PC-9 (cell line): ENCODE measurements at regions not wholly inside any gene's neighbourhood (a gene's known extent, or its start where the extent isn't known, plus 50 kb on each side); places are given as distances from the start of the nearest gene placed in this dataset.
"Not testable (repeated sequence)": the region's sequence is repeated elsewhere in the genome, so short reads cannot be mapped to it uniquely, and the experiment has no call there.

ENCODE experiments used
- BruUV-seq: library from RNA; stranded (reverse); fragments of 400-500 nt; replicated peaks from 2 replicates; lab custom pipeline; 2021; lab: Mats Ljungman, UMichigan
- CTCF ChIA-PET: fragments of 300-600 bp; sonication (Branson Sonifier 250); formaldehyde crosslinking; loops from one replicate; lab custom pipeline; 2022; ENCODE audit warnings: antibody characterized with exemption; lab: Charles Lee
- POLR2A ChIA-PET: fragments of 300-600 bp; sonication (Branson Sonifier 250); formaldehyde crosslinking; loops from one replicate; lab custom pipeline; 2022; ENCODE audit warnings: antibody characterized with exemption; ENCODE audit not compliant: unreplicated experiment; lab: Charles Lee
- DNase-seq, 2 experiments: peaks; one replicate each; pipeline versions ENCODE4 v3.0.0 to v3.0.0-alpha.2; 2015 to 2022; ENCODE audit warnings: mixed read lengths in 1 of 2
- H2AFZ ChIP-seq: fragments of 200-600 bp; sonication (generic); 2 replicates; pipeline ENCODE4 v1.8.1; 2017; ENCODE audit warnings: antibody characterized with exemption
- H3F3A ChIP-seq: fragments of 200-600 bp; sonication (generic); 2 replicates; pipeline ENCODE4 v1.8.1; 2017; ENCODE audit warnings: antibody characterized with exemption, mild to moderate bottlenecking, low read depth; ENCODE audit not compliant: insufficient read depth
- H3K27ac ChIP-seq: fragments of 200-600 bp; sonication (generic); 2 replicates; pipeline ENCODE4 v1.6.1; 2016; ENCODE audit warnings: mixed run types
- H3K27me3 ChIP-seq: fragments of 200-600 bp; sonication (generic); 2 replicates; pipeline ENCODE4 v1.6.1; 2016; ENCODE audit warnings: low read depth, mixed run types; ENCODE audit not compliant: insufficient read depth
- H3K36me3 ChIP-seq: fragments of 200-600 bp; sonication (generic); 2 replicates; pipeline ENCODE4 v1.6.1; 2016; ENCODE audit warnings: low read depth, mixed run types
- H3K4me1 ChIP-seq: fragments of 200-600 bp; sonication (generic); replicated peaks from 2 replicates; pipeline ENCODE4 v1.6.1; 2016; ENCODE audit warnings: mixed run types; ENCODE audit not compliant: insufficient read depth
- H3K4me2 ChIP-seq: fragments of 200-600 bp; sonication (generic); 2 replicates; pipeline ENCODE4 v1.6.1; 2017; ENCODE audit warnings: mixed run types
- H3K4me3 ChIP-seq: fragments of 200-600 bp; sonication (generic); 2 replicates; pipeline ENCODE4 v1.6.1; 2016; ENCODE audit warnings: mixed run types
- H3K79me2 ChIP-seq: fragments of 200-600 bp; sonication (generic); 2 replicates; pipeline ENCODE4 v1.6.1; 2017; ENCODE audit warnings: low read depth, mixed run types
- H3K9me2 ChIP-seq: fragments of 200-600 bp; sonication (generic); 2 replicates; pipeline ENCODE4 v1.8.1; 2017; ENCODE audit warnings: mild to moderate bottlenecking; ENCODE audit not compliant: insufficient read depth
- H3K9me3 ChIP-seq: fragments of 200-600 bp; sonication (generic); 2 replicates; pipeline ENCODE4 v1.8.1; 2016; ENCODE audit warnings: low read depth; ENCODE audit not compliant: insufficient read depth
- H4K20me1 ChIP-seq: fragments of 200-600 bp; sonication (generic); 2 replicates; pipeline ENCODE4 v1.8.1; 2017; ENCODE audit not compliant: insufficient read depth
- EZH2 ChIP-seq: fragments of 200-600 bp; sonication (generic); IDR thresholded peaks from 2 replicates; pipeline ENCODE4 v1.8.0; 2017; ENCODE audit warnings: antibody characterized with exemption, low read depth
- intact Hi-C: fragments of 100-400 bp; cut with micrococcal nuclease; formaldehyde crosslinking; loops from one replicate; pipeline ENCODE4 v1.10.0; 2022; ENCODE audit not compliant: unreplicated experiment
- TF ChIP-seq, protein P1 (sequence below): fragments of 200-600 bp; sonication (generic); conservative IDR thresholded peaks from 2 replicates; pipeline ENCODE4 v1.6.1; 2017; ENCODE audit warnings: mixed run types, antibody characterized with exemption, mild to moderate bottlenecking, moderate library complexity

DNA sequence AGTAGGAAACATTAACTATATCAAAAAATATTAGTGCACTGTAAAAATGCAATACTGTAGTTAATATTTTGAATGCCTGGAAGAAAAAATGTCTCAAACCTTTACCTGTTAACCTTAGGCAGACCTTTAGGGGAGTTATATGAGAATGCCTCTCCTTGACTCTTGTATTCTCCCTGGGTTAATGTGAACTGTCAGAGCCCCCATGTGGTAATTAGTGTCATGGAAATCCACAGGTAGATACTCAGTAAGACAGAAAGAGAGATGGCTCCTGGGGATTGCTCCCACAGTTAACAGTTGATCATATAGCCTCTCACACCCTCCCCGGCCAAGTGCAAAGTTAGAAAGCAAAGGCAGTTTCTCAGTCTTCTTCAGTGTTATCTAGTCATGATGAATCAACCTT lies 742.8 kb downstream of the NR2F1-AS1 start:
- POLR2A ChIA-PET = no interaction called here
- no peaks in the 10 kb centered on the region for H4K20me1 ChIP-seq
- intact Hi-C loops = no loop called here
- no peaks in the 10 kb centered on the region for H3K9me3 ChIP-seq
- no peaks in the 10 kb centered on the region for H3K36me3 ChIP-seq
- H3K4me3 ChIP-seq = no peak overlapping the region
- BruUV-seq = no TSS peak
- DNase-seq = no peak
- H3K4me2 ChIP-seq = no peak overlapping the region
- H3K79me2 ChIP-seq = no peaks in the 10 kb centered on the region
- no peaks in the 10 kb centered on the region for H3F3A ChIP-seq
- no peak overlapping the region for H2AFZ ChIP-seq
- H3K4me1 ChIP-seq = no peaks in the 10 kb centered on the region
- H3K27me3 ChIP-seq = no peaks in the 10 kb centered on the region
- no peak overlapping the region for H3K27ac ChIP-seq
- no peak for TF ChIP-seq EZH2
- TF ChIP-seq, protein P1, sequence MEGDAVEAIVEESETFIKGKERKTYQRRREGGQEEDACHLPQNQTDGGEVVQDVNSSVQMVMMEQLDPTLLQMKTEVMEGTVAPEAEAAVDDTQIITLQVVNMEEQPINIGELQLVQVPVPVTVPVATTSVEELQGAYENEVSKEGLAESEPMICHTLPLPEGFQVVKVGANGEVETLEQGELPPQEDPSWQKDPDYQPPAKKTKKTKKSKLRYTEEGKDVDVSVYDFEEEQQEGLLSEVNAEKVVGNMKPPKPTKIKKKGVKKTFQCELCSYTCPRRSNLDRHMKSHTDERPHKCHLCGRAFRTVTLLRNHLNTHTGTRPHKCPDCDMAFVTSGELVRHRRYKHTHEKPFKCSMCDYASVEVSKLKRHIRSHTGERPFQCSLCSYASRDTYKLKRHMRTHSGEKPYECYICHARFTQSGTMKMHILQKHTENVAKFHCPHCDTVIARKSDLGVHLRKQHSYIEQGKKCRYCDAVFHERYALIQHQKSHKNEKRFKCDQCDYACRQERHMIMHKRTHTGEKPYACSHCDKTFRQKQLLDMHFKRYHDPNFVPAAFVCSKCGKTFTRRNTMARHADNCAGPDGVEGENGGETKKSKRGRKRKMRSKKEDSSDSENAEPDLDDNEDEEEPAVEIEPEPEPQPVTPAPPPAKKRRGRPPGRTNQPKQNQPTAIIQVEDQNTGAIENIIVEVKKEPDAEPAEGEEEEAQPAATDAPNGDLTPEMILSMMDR = no peak
- H3K9me2 ChIP-seq = no peaks in the 10 kb centered on the region
- CTCF ChIA-PET = no interaction called here

DNA sequence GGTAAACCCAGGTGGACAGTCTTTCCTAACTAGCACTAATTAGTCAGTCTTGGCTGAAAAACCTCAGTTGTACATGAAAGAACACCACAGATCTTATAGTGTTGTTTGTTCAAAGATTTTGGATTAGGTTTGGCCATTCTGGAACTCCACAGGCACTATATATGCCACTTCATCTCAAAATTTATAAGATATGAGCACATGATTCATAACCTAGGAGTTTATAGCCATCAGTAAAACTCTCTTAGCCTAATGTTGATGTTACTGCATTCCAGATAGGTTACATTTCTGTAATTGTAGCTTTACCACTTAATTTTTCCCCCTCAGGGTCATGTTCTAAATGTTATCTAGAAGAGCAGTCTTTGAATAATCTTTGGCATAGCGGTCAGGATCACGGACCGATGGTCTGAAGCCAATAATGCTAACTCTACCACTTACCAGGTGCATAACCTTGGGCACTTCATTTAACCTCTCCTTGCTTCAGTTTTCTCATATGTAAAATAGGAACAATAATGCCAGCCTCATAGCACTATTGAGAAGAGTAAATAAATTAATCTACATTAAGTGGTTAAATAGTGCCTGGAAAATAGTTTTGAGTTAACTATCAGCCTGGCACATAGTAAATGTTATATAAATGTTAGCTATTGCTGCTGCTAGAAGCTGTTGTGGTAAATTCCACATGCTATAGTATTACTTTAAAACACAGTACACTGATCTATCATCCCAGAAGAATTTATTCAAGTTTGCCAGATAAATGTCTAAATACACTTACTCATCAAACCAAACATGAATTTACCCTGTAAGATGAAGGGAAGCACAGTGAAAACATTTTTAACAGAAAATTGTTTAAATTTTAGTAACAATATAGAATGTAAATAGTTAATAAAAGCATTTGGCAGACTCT lies 743.9 kb downstream of the NR2F1-AS1 start:
- H3K4me2 ChIP-seq = no peak overlapping the region
- H3K4me1 ChIP-seq = no peaks in the 10 kb centered on the region
- no peaks in the 10 kb centered on the region for H3K27me3 ChIP-seq
- ChIA-PET POLR2A (no interaction called here), CTCF (no interaction called here)
- no peaks in the 10 kb centered on the region for H3K9me2 ChIP-seq
- H3K79me2 ChIP-seq = no peaks in the 10 kb centered on the region
- TF ChIP-seq EZH2 = no peak
- TF ChIP-seq, protein P1 = no peak
- no TSS peak for BruUV-seq
- H2AFZ ChIP-seq = no peak overlapping the region
- no peak for DNase-seq
- H3K27ac ChIP-seq = no peak overlapping the region
- no peaks in the 10 kb centered on the region for H3K36me3 ChIP-seq
- intact Hi-C loops = no loop called here
- H3K9me3 ChIP-seq = no peaks in the 10 kb centered on the region
- no peaks in the 10 kb centered on the region for H3F3A ChIP-seq
- H4K20me1 ChIP-seq = no peaks in the 10 kb centered on the region
- H3K4me3 ChIP-seq = no peak overlapping the region

DNA sequence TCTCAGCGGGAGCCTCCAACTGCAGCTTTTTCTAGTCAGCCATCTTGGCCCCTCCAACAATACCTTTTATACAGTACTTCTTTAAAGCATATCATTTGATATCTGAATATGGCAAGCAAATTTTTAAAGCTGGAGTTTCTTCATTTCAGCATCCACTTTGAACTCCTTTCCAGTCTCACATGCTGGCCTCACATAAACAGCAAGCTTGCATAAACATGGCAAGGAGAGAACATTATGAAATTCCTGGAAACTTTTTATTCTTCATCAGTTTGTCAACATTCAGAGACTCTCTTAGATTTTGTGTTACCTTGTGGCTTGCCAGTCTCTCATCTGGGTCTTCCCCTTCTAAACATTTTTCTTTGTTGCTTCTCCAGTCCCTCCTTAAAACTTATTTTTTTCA lies 745.3 kb downstream of the NR2F1-AS1 start:
- TF ChIP-seq EZH2 = no peak
- TF ChIP-seq, protein P1 = no peak
- Histone ChIP-seq H3K9me3 (no peaks in the 10 kb centered on the region), H4K20me1 (no peaks in the 10 kb centered on the region), H3K4me3 (no peak overlapping the region), H3K4me2 (no peak overlapping the region), H3K4me1 (no peaks in the 10 kb centered on the region), H3K27ac (no peak overlapping the region), H3K79me2 (no peaks in the 10 kb centered on the region), H3K27me3 (no peaks in the 10 kb centered on the region), H3F3A (no peaks in the 10 kb centered on the region), H3K9me2 (no peaks in the 10 kb centered on the region), H3K36me3 (no peaks in the 10 kb centered on the region), H2AFZ (no peak overlapping the region)
- CTCF ChIA-PET = no interaction called here
- no TSS peak for BruUV-seq
- DNase-seq = no peak
- POLR2A ChIA-PET = no interaction called here
- intact Hi-C loops = no loop called here

DNA sequence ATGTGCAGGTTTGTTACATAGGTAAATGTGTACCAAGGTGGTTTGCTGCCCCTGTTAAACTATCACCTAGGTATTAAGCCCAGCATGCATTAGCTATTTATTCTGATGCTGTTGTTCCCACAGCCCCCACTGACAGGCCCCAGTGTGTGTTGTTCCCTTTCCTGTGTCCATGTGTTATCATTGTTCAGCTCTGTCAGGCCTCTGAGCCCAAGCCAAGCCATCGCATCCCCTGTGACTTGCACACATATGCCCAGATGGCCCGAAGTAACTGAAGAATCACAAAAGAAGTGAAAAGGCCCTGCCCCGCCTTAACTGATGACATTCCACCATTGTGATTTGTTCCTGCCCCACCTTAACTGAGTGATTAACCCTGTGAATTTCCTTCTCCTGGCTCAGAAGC lies 757.5 kb downstream of the NR2F1-AS1 start:
- H2AFZ ChIP-seq, DNase-seq, intact Hi-C loops, H3K27me3 ChIP-seq, H3K9me2 ChIP-seq, H3K79me2 ChIP-seq, BruUV-seq, H3K4me2 ChIP-seq, H3K9me3 ChIP-seq, POLR2A ChIA-PET, H3K4me3 ChIP-seq, CTCF ChIA-PET, H3K36me3 ChIP-seq, H3F3A ChIP-seq, H3K4me1 ChIP-seq, H3K27ac ChIP-seq, H4K20me1 ChIP-seq: not testable (repeated sequence)
